ENCODE measurements at regions not wholly inside any gene's neighbourhood (a gene's known extent, or its start where the extent isn't known, plus 50 kb on each side); places are given as distances from the start of the nearest gene placed in this dataset.
A peak's percentile ranks its signal among the peaks of the same experiment; 100 is the strongest.

GRCh38 chr4:184937030-184937710 is 81.1 kb upstream of the HELT start:
- intact Hi-C loops (cut with DNase I): no loop called here
- TF ChIP-seq, protein P1, sequence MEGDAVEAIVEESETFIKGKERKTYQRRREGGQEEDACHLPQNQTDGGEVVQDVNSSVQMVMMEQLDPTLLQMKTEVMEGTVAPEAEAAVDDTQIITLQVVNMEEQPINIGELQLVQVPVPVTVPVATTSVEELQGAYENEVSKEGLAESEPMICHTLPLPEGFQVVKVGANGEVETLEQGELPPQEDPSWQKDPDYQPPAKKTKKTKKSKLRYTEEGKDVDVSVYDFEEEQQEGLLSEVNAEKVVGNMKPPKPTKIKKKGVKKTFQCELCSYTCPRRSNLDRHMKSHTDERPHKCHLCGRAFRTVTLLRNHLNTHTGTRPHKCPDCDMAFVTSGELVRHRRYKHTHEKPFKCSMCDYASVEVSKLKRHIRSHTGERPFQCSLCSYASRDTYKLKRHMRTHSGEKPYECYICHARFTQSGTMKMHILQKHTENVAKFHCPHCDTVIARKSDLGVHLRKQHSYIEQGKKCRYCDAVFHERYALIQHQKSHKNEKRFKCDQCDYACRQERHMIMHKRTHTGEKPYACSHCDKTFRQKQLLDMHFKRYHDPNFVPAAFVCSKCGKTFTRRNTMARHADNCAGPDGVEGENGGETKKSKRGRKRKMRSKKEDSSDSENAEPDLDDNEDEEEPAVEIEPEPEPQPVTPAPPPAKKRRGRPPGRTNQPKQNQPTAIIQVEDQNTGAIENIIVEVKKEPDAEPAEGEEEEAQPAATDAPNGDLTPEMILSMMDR (IDR thresholded peaks at IDR 0.05): no peak
- no peak for TF ChIP-seq POLR2A (IDR thresholded peaks at IDR 0.05)
- WGBS (ENCODE audit: insufficient coverage, low coverage, low lambda C conversion rate, missing lambda C conversion rate): 29% methylated on average over 1 of the region's 1 CpG
- peak; percentile 77 to 95 (median 88) for ATAC-seq
- Histone ChIP-seq H3K27ac (no peak overlapping the region), H3K27me3 (no peaks in the 10 kb centered on the region), H3K36me3 (no peaks in the 10 kb centered on the region), H3K4me1 (peaks cover 0 to 13% (median 3%) of the 10 kb centered on the region in 4 donors), H3K4me3 (no peak overlapping the region), H3K9me3 (no peaks in the 10 kb centered on the region)
- DNase-seq: no peak

- ATAC-seq: peak in 3 of 4 donors; percentile 21 to 39 (median 22)
- Histone ChIP-seq H3K36me3 (no peaks in the 10 kb centered on the region), H3K9me3 (no peaks in the 10 kb centered on the region), H3K4me3 (no peak overlapping the region), H3K4me1 (peaks cover 0 to 13% (median 3%) of the 10 kb centered on the region in 4 donors), H3K27me3 (no peaks in the 10 kb centered on the region), H3K27ac (no peak overlapping the region)
- no peak for TF ChIP-seq POLR2A (IDR thresholded peaks at IDR 0.05)
- TF ChIP-seq, protein P1 (IDR thresholded peaks at IDR 0.05): no peak
- WGBS (ENCODE audit: insufficient coverage, low coverage, low lambda C conversion rate, missing lambda C conversion rate): 38% methylated on average over 10 of the region's 10 CpGs
- DNase-seq: no peak
- intact Hi-C loops (cut with DNase I): no loop called here
Measured at GRCh38 chr4:184937745-184938144, 80.5 kb upstream of the HELT start.

DNA sequence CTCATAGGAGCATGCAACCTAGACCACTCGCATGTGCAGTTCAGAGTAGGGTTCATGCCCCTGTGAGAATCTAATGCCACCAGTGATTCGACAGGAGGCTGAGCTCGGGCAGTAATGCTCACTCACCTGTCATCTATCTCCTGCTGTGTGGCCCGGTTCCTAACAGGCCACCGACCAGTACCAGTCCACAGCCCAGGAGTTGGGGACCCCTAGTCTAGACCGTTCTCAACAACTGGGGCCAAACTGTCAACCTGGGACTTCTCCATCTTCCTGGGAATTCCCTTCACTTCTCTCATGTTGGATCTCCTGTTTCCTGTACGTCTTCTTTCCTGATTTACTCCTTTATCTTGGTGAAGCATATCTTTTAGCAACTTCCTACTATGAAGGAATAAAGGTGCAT is 79.4 kb upstream of the HELT start:
- Histone ChIP-seq H3K4me3 (no peak overlapping the region), H3K36me3 (no peaks in the 10 kb centered on the region), H3K27me3 (no peaks in the 10 kb centered on the region), H3K27ac (no peak overlapping the region), H3K9me3 (no peaks in the 10 kb centered on the region), H3K4me1 (peaks cover 0 to 13% (median 3%) of the 10 kb centered on the region in 4 donors)
- DNase-seq (no peak), ATAC-seq (no peak)
- no peak for TF ChIP-seq POLR2A (IDR thresholded peaks at IDR 0.05)
- TF ChIP-seq, protein P1 (IDR thresholded peaks at IDR 0.05): no peak
- intact Hi-C loops (cut with DNase I): no loop called here
- 92% methylated on average over 2 of the region's 7 CpGs for WGBS (ENCODE audit: insufficient coverage, low coverage, low lambda C conversion rate, missing lambda C conversion rate)

GRCh38 chr4:184939978-184940377 is 78.3 kb upstream of the HELT start:
- Histone ChIP-seq H3K36me3 (no peaks in the 10 kb centered on the region), H3K9me3 (no peaks in the 10 kb centered on the region), H3K27ac (no peak overlapping the region), H3K4me3 (no peak overlapping the region), H3K27me3 (no peaks in the 10 kb centered on the region), H3K4me1 (peaks cover 0 to 13% (median 3%) of the 10 kb centered on the region in 4 donors)
- no peak for ATAC-seq
- intact Hi-C loops (cut with DNase I): no loop called here
- no peak for DNase-seq
- TF ChIP-seq, protein P1 (IDR thresholded peaks at IDR 0.05): no peak
- TF ChIP-seq POLR2A (IDR thresholded peaks at IDR 0.05): no peak
- 78% methylated on average over 2 of the region's 2 CpGs for WGBS (ENCODE audit: insufficient coverage, low coverage, low lambda C conversion rate, missing lambda C conversion rate)
